ENCODE measurements at regions not wholly inside any gene's neighbourhood (a gene's known extent, or its start where the extent isn't known, plus 50 kb on each side); places are given as distances from the start of the nearest gene placed in this dataset.
"Not testable (repeated sequence)": the region's sequence is repeated elsewhere in the genome, so short reads cannot be mapped to it uniquely, and the experiment has no call there.

DNA sequence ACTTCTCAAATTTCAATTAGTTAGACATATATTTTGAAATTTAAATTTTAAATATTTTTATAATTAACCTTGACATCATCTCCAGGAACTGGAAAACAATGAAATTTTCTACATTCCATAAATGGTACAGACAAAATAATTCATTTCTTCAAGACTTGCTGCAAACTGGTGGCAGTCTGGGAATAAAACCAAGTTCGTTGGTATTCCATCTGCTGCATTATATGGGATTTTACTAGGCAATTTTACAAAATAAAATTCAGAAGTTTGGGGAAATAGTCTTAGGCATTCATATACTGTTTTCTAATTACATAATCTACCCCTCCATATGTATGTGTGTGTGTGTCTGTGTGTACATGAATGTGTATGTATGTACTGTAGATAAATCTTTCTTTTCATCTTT lies 984.6 kb upstream of the KCND2 start (continued):
- TF ChIP-seq, protein P1, sequence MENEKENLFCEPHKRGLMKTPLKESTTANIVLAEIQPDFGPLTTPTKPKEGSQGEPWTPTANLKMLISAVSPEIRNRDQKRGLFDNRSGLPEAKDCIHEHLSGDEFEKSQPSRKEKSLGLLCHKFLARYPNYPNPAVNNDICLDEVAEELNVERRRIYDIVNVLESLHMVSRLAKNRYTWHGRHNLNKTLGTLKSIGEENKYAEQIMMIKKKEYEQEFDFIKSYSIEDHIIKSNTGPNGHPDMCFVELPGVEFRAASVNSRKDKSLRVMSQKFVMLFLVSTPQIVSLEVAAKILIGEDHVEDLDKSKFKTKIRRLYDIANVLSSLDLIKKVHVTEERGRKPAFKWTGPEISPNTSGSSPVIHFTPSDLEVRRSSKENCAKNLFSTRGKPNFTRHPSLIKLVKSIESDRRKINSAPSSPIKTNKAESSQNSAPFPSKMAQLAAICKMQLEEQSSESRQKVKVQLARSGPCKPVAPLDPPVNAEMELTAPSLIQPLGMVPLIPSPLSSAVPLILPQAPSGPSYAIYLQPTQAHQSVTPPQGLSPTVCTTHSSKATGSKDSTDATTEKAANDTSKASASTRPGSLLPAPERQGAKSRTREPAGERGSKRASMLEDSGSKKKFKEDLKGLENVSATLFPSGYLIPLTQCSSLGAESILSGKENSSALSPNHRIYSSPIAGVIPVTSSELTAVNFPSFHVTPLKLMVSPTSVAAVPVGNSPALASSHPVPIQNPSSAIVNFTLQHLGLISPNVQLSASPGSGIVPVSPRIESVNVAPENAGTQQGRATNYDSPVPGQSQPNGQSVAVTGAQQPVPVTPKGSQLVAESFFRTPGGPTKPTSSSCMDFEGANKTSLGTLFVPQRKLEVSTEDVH (IDR thresholded peaks at IDR 0.05; ENCODE audit: low read depth, partially characterized antibody), result no peak
- TF ChIP-seq HDAC6 (IDR thresholded peaks at IDR 0.05; ENCODE audit: unreplicated experiment) (no peak), TAF1 (IDR thresholded peaks at IDR 0.05; ENCODE audit: borderline replicate concordance, low read depth, low read length) (no peak)

DNA sequence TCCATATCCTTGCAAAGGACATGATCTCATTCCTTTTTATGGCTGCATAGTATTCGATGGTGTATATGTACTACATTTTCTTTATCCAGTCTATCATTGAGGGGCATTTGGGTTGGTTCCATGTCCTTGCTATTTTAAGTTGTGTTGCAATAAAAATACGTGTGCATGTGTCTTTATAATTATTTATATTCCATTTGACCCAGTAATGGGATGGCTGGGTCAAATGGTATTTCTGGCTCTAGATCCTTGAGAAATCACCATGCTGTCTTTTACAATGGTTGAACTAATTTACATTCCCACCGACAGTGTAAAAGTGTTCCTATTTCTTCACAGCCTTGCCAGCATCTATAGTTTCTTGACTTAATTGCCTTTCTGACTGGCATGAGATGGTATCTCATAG lies 972.6 kb upstream of the KCND2 start:
- in situ Hi-C loops (cut with MboI), result not testable (repeated sequence)

DNA sequence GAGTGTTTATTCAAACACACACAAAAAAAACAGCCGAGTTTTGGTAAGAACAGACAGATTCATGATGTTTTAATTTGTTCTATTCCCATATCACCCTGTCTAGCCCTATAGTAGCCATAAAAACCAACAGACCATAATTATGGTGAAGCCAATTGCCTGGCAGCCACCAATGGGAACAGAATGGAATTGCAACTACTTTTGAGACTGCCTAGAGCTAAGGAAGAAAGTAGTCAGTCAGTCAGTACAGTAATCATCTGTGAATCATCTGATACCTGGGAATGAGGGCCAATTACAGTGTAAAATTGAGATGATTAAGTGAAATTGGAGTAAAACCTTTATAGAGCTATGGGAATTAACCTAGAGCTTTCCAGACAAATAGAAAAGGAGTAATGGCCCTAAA lies 952.7 kb upstream of the KCND2 start:
- Histone ChIP-seq H4K20me1 (ENCODE audit: control insufficient read depth, insufficient read depth) (no peaks in the 10 kb centered on the region), H3K9me3 (replicated peaks; ENCODE audit: control insufficient read depth, insufficient read depth, low read length) (no peaks in the 10 kb centered on the region), H3K36me3 (ENCODE audit: control insufficient read depth in 2 of 2, insufficient read depth in 2 of 2, low read length in 1 of 2) (no peaks in the 10 kb centered on the region), H3K27me3 (replicated peaks in 1 of 2; ENCODE audit: control insufficient read depth in 2 of 2, insufficient read depth in 2 of 2, low read length in 1 of 2) (no peaks in the 10 kb centered on the region), H3K4me2 (ENCODE audit: control insufficient read depth, insufficient read depth) (no peak overlapping the region), H2AFZ (ENCODE audit: control insufficient read depth, low read depth, low read length) (no peak overlapping the region), H3K79me2 (ENCODE audit: control insufficient read depth, insufficient read depth, low read length) (no peaks in the 10 kb centered on the region), H3K27ac (ENCODE audit: control insufficient read depth, insufficient read depth) (no peak overlapping the region), H3K9ac (ENCODE audit: control insufficient read depth, insufficient read depth, low read length) (no peak overlapping the region), H3K4me1 (ENCODE audit: control insufficient read depth, insufficient read depth, low read length) (no peaks in the 10 kb centered on the region), H3K4me3 (no peak overlapping the region)
- CTCF ChIA-PET, result no interaction called here
- no peak for ATAC-seq
- no peak for DNase-seq (ENCODE audit: low read depth, low spot score)
- BruUV-seq (replicated peaks), result no TSS peak
- POLR2A ChIA-PET, result no interaction called here
- in situ Hi-C loops (cut with MboI) (no loop called here), intact Hi-C loops (cut with micrococcal nuclease; ENCODE audit: unreplicated experiment) (no loop called here)
- no peak for FAIRE-seq
- 9% methylated on average over 1 of the region's 1 CpG for WGBS (ENCODE audit: insufficient coverage, insufficient replicate concordance, low lambda C conversion rate, missing lambda C conversion rate)
- SMC1A ChIA-PET (ENCODE audit: uncharacterized antibody, unreplicated experiment), result no interaction called here
- RAD21 ChIA-PET (ENCODE audit: unreplicated experiment), result no interaction called here
- TF ChIP-seq, protein P2, sequence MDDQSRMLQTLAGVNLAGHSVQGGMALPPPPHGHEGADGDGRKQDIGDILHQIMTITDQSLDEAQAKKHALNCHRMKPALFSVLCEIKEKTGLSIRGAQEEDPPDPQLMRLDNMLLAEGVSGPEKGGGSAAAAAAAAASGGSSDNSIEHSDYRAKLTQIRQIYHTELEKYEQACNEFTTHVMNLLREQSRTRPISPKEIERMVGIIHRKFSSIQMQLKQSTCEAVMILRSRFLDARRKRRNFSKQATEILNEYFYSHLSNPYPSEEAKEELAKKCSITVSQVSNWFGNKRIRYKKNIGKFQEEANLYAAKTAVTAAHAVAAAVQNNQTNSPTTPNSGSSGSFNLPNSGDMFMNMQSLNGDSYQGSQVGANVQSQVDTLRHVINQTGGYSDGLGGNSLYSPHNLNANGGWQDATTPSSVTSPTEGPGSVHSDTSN (IDR thresholded peaks at IDR 0.05; ENCODE audit: insufficient replicate concordance, low read depth, low read length), result no peak
- TF ChIP-seq ZBTB40 (IDR thresholded peaks at IDR 0.05; ENCODE audit: borderline replicate concordance) (no peak), MTA3 (IDR thresholded peaks at IDR 0.05; ENCODE audit: borderline replicate concordance, low read length) (no peak), TAF1 (IDR thresholded peaks at IDR 0.05; ENCODE audit: borderline replicate concordance, low read depth, low read length) (no peak)

More for the DNA sequence above, 972.6 kb upstream of the KCND2 start:
- POLR2A ChIA-PET; ATAC-seq; SMC1A ChIA-PET (ENCODE audit: uncharacterized antibody, unreplicated experiment); H3K9ac ChIP-seq (ENCODE audit: control insufficient read depth, insufficient read depth, low read length); intact Hi-C loops (cut with micrococcal nuclease; ENCODE audit: unreplicated experiment); H3K4me1 ChIP-seq (ENCODE audit: control insufficient read depth, insufficient read depth, low read length); H2AFZ ChIP-seq (ENCODE audit: control insufficient read depth, low read depth, low read length); H3K27me3 ChIP-seq (replicated peaks in 1 of 2; ENCODE audit: control insufficient read depth in 2 of 2, insufficient read depth in 2 of 2, low read length in 1 of 2); H4K20me1 ChIP-seq (ENCODE audit: control insufficient read depth, insufficient read depth); CTCF ChIA-PET; H3K36me3 ChIP-seq (ENCODE audit: control insufficient read depth in 2 of 2, insufficient read depth in 2 of 2, low read length in 1 of 2); H3K9me3 ChIP-seq (replicated peaks; ENCODE audit: control insufficient read depth, insufficient read depth, low read length); H3K4me2 ChIP-seq (ENCODE audit: control insufficient read depth, insufficient read depth); FAIRE-seq; BruUV-seq (replicated peaks); H3K27ac ChIP-seq (ENCODE audit: control insufficient read depth, insufficient read depth); H3K4me3 ChIP-seq; RAD21 ChIA-PET (ENCODE audit: unreplicated experiment); H3K79me2 ChIP-seq (ENCODE audit: control insufficient read depth, insufficient read depth, low read length); DNase-seq (ENCODE audit: low read depth, low spot score): not testable (repeated sequence)
- WGBS (ENCODE audit: insufficient coverage, insufficient replicate concordance, low lambda C conversion rate, missing lambda C conversion rate), result 15% methylated on average over 3 of the region's 3 CpGs
